ENCODE measurements at regions not wholly inside any gene's neighbourhood (a gene's known extent, or its start where the extent isn't known, plus 50 kb on each side); places are given as distances from the start of the nearest gene placed in this dataset.

DNA sequence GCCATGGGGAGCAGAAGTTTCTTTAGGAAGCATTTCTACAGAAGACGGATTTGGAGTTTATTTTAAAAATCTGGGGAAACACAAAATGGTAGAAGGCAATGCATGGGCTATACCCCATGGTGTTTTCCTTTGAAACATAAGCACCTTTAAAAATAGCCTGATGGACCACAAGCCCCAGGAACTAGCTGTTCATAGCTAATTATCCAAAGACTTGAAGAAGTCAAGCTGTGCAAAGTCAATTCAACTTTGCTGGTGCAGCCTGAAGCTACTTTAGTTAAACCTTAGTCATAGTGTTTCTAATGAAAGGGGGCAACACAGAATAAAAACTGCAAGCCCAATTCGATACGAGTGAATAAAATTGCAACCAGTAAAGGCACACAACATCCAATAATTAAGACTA lies 732.5 kb downstream of the GALC start:
- TF ChIP-seq, protein P1, sequence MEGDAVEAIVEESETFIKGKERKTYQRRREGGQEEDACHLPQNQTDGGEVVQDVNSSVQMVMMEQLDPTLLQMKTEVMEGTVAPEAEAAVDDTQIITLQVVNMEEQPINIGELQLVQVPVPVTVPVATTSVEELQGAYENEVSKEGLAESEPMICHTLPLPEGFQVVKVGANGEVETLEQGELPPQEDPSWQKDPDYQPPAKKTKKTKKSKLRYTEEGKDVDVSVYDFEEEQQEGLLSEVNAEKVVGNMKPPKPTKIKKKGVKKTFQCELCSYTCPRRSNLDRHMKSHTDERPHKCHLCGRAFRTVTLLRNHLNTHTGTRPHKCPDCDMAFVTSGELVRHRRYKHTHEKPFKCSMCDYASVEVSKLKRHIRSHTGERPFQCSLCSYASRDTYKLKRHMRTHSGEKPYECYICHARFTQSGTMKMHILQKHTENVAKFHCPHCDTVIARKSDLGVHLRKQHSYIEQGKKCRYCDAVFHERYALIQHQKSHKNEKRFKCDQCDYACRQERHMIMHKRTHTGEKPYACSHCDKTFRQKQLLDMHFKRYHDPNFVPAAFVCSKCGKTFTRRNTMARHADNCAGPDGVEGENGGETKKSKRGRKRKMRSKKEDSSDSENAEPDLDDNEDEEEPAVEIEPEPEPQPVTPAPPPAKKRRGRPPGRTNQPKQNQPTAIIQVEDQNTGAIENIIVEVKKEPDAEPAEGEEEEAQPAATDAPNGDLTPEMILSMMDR (conservative IDR thresholded peaks at IDR 0.05): no peak
- no peak for TF ChIP-seq ZFX (IDR thresholded peaks at IDR 0.05)

All from C4-2B (cell line).